D721Med (cell line): ENCODE measurements at regions not wholly inside any gene's neighbourhood (a gene's known extent, or its start where the extent isn't known, plus 50 kb on each side); places are given as distances from the start of the nearest gene placed in this dataset.

ENCODE experiments used
- DNase-seq: peaks from one replicate; pipeline ENCODE4 v3.0.0; 2011; ENCODE audit warnings: low spot score; ENCODE audit not compliant: insufficient read length
- FAIRE-seq: peaks from 2 replicates; lab custom pipeline; 2011; peaks lifted over from hg19 to GRCh38; lab: Jason Lieb, UNC
- TF ChIP-seq, protein P1 (sequence below): IDR thresholded peaks from 2 replicates; pipeline ENCODE4 v1.5.1; 2012; ENCODE audit warnings: mild to moderate bottlenecking, control low read depth; ENCODE audit not compliant: insufficient read depth; ENCODE audit errors: missing control alignments

DNA sequence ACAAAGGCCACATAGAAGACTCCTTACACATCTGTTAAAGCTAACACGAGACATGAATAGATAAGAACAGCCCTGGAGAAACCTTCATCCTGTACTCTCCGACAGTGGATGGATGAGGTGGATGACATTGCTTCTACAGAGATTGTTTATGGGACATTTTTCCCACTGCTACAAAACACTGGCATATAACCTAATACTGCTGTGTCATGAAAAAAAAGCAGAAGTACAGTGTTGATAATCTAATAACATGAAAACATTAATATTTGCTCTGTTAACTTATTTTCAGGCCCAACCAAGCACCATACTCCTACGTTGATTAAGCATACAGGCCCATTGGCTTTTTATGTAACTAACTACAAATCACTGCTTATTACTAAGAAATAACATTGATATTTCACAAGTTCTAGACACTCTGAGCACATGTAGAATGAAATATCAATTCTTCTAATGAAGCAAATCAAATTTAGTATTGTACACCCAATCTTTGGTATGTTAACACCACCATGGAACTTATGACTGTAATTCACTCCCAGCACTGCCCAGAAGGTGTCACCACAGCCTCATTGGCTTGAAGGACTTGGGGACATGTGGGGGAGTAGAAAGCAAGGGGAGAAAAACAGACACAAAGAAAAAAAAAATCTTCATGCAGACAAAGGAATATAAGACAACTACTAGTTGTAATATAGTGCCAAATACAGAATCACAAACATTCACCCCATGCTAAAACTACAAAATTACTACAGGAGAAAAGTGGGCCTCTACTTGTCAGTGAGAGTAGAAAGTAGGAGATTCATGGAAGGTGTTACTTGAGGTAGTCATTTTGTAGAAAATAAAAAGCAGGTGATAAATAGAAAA is 330.0 kb upstream of the PMFBP1 start:
- TF ChIP-seq, protein P1, sequence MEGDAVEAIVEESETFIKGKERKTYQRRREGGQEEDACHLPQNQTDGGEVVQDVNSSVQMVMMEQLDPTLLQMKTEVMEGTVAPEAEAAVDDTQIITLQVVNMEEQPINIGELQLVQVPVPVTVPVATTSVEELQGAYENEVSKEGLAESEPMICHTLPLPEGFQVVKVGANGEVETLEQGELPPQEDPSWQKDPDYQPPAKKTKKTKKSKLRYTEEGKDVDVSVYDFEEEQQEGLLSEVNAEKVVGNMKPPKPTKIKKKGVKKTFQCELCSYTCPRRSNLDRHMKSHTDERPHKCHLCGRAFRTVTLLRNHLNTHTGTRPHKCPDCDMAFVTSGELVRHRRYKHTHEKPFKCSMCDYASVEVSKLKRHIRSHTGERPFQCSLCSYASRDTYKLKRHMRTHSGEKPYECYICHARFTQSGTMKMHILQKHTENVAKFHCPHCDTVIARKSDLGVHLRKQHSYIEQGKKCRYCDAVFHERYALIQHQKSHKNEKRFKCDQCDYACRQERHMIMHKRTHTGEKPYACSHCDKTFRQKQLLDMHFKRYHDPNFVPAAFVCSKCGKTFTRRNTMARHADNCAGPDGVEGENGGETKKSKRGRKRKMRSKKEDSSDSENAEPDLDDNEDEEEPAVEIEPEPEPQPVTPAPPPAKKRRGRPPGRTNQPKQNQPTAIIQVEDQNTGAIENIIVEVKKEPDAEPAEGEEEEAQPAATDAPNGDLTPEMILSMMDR = peak; percentile 95
- no peak for DNase-seq
- FAIRE-seq = no peak

DNA sequence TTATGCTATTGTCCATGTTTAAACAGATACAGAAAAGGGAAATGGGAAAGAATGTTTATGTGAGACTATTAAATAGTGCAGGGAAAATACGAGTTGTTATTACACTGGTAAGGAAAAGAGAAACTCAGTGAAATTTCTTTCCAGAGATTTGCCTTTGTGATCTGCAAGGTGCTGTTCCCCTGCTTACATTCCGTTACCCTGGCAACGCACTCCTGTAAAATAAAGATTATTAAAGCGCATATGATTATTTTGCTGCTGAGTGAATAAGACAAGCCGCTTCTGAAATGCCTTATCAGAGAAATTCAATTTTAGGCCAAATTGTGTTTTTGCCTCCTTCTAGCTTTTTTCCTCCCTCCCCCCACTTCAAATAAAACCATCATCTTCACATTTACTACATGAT is 328.6 kb upstream of the PMFBP1 start:
- FAIRE-seq = no peak

GRCh38 chr16:72493716-72494415 is 321.9 kb upstream of the PMFBP1 start:
- no peak for DNase-seq
- TF ChIP-seq, protein P1 = no peak
- no peak for FAIRE-seq

More for the DNA sequence above, 328.6 kb upstream of the PMFBP1 start:
- TF ChIP-seq, protein P1 = no peak
- no peak for DNase-seq

- DNase-seq (no peak), FAIRE-seq (no peak)
- TF ChIP-seq, protein P1 = no peak
Observed at GRCh38 chr16:72487283-72487682, 315.3 kb upstream of the PMFBP1 start.

- DNase-seq (no peak), FAIRE-seq (no peak)
- TF ChIP-seq, protein P1 = no peak
Observed at GRCh38 chr16:72482695-72483094, 310.7 kb upstream of the PMFBP1 start.

DNA sequence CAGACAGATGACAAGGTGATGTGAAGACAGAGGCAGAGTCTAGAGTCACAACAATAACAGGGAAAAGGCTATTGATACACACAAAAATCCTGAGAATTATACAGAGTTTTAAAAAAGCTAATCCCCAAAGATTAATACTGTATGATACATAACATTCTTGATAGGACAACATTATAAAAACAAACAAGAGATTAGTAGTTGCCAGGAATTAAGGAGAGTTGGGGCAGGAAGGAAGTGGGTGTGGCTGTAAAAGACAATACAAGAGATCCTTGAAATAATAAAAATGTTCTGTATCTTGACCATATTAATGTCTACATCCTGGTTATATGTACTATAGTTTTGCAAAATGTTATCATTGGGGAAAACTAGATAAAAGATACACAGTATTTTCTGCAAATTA is 309.5 kb upstream of the PMFBP1 start:
- TF ChIP-seq, protein P1 = no peak
- FAIRE-seq (no peak), DNase-seq (no peak)
